ENCODE measurements at regions not wholly inside any gene's neighbourhood (a gene's known extent, or its start where the extent isn't known, plus 50 kb on each side); places are given as distances from the start of the nearest gene placed in this dataset.

DNA sequence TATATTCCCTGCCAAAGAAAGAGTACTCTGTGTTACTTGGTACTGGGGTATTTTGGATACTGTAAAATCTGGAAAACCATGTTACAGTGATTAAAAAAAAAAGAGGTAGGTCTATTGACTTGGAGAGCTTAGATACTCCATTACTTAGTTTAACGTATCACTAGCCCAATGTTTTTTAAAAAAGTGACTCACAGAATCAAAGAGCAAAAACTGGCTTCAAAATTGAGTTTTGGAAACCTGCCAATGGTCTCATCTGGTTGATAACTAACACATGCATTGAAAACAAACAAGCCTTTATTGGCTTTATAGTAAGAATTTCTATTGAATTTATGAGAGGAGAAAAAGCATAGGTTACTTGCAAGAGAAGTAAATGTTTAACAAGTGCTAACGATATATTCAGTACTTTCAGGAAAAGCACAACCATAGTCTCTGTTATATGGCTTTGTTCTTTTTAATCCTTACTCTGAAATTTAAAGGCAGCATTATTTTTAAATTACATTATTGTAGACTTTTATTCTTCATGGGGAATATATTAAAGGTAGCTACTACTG lies 563.3 kb upstream of the SORCS1 start:
- no peak for TF ChIP-seq EZH2 (IDR thresholded peaks at IDR 0.05; ENCODE audit: low read depth)
- TF ChIP-seq, protein P1, sequence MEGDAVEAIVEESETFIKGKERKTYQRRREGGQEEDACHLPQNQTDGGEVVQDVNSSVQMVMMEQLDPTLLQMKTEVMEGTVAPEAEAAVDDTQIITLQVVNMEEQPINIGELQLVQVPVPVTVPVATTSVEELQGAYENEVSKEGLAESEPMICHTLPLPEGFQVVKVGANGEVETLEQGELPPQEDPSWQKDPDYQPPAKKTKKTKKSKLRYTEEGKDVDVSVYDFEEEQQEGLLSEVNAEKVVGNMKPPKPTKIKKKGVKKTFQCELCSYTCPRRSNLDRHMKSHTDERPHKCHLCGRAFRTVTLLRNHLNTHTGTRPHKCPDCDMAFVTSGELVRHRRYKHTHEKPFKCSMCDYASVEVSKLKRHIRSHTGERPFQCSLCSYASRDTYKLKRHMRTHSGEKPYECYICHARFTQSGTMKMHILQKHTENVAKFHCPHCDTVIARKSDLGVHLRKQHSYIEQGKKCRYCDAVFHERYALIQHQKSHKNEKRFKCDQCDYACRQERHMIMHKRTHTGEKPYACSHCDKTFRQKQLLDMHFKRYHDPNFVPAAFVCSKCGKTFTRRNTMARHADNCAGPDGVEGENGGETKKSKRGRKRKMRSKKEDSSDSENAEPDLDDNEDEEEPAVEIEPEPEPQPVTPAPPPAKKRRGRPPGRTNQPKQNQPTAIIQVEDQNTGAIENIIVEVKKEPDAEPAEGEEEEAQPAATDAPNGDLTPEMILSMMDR (conservative IDR thresholded peaks at IDR 0.05), result no peak
- no peaks in the 10 kb centered on the region for H3K4me1 ChIP-seq (replicated peaks; ENCODE audit: insufficient read depth)
- ChIA-PET CTCF (no interaction called here), POLR2A (ENCODE audit: unreplicated experiment) (no interaction called here)
- no peaks in the 10 kb centered on the region for H3K36me3 ChIP-seq (ENCODE audit: low read depth)
- H3K4me3 ChIP-seq, result no peak overlapping the region
- H4K20me1 ChIP-seq (ENCODE audit: insufficient read depth), result no peaks in the 10 kb centered on the region
- intact Hi-C loops (cut with micrococcal nuclease; ENCODE audit: unreplicated experiment), result no loop called here
- no peak for DNase-seq
- H3K79me2 ChIP-seq (ENCODE audit: low read depth), result no peaks in the 10 kb centered on the region
- no peak overlapping the region for H3K4me2 ChIP-seq
- H3K27me3 ChIP-seq (ENCODE audit: insufficient read depth, low read depth), result no peaks in the 10 kb centered on the region
- no peak overlapping the region for H3K27ac ChIP-seq
- no peaks in the 10 kb centered on the region for H3K9me3 ChIP-seq (ENCODE audit: insufficient read depth, low read depth)
- BruUV-seq (replicated peaks), result no TSS peak
- no peaks in the 10 kb centered on the region for H3K9me2 ChIP-seq (ENCODE audit: insufficient read depth)
- no peak overlapping the region for H2AFZ ChIP-seq
- H3F3A ChIP-seq (ENCODE audit: insufficient read depth, low read depth), result no peaks in the 10 kb centered on the region

GRCh38 chr10:107718864-107719263 lies 554.4 kb upstream of the SORCS1 start:
- DNase-seq, result no peak
- Histone ChIP-seq H4K20me1 (ENCODE audit: insufficient read depth) (no peaks in the 10 kb centered on the region), H3K9me2 (ENCODE audit: insufficient read depth) (no peaks in the 10 kb centered on the region), H3K27ac (no peak overlapping the region), H3K9me3 (ENCODE audit: insufficient read depth, low read depth) (no peaks in the 10 kb centered on the region), H3K36me3 (ENCODE audit: low read depth) (no peaks in the 10 kb centered on the region), H3K4me2 (no peak overlapping the region), H3K4me3 (no peak overlapping the region), H3K79me2 (ENCODE audit: low read depth) (no peaks in the 10 kb centered on the region), H2AFZ (no peak overlapping the region), H3K27me3 (ENCODE audit: insufficient read depth, low read depth) (no peaks in the 10 kb centered on the region), H3K4me1 (replicated peaks; ENCODE audit: insufficient read depth) (no peaks in the 10 kb centered on the region), H3F3A (ENCODE audit: insufficient read depth, low read depth) (no peaks in the 10 kb centered on the region)
- no peak for TF ChIP-seq EZH2 (IDR thresholded peaks at IDR 0.05; ENCODE audit: low read depth)
- TF ChIP-seq, protein P1 (conservative IDR thresholded peaks at IDR 0.05), result no peak
- intact Hi-C loops (cut with micrococcal nuclease; ENCODE audit: unreplicated experiment), result no loop called here
- no TSS peak for BruUV-seq (replicated peaks)
- ChIA-PET CTCF (no interaction called here), POLR2A (ENCODE audit: unreplicated experiment) (no interaction called here)

GRCh38 chr10:107717046-107717445 lies 552.5 kb upstream of the SORCS1 start:
- no peaks in the 10 kb centered on the region for H3K79me2 ChIP-seq (ENCODE audit: low read depth)
- CTCF ChIA-PET, result no interaction called here
- no peaks in the 10 kb centered on the region for H3K27me3 ChIP-seq (ENCODE audit: insufficient read depth, low read depth)
- POLR2A ChIA-PET (ENCODE audit: unreplicated experiment), result no interaction called here
- H3K4me3 ChIP-seq, result no peak overlapping the region
- H3K27ac ChIP-seq, result no peak overlapping the region
- TF ChIP-seq EZH2 (IDR thresholded peaks at IDR 0.05; ENCODE audit: low read depth), result no peak
- TF ChIP-seq, protein P1 (conservative IDR thresholded peaks at IDR 0.05), result no peak
- no peaks in the 10 kb centered on the region for H3K36me3 ChIP-seq (ENCODE audit: low read depth)
- BruUV-seq (replicated peaks), result no TSS peak
- intact Hi-C loops (cut with micrococcal nuclease; ENCODE audit: unreplicated experiment), result no loop called here
- no peaks in the 10 kb centered on the region for H3K9me2 ChIP-seq (ENCODE audit: insufficient read depth)
- H4K20me1 ChIP-seq (ENCODE audit: insufficient read depth), result no peaks in the 10 kb centered on the region
- DNase-seq, result no peak
- no peaks in the 10 kb centered on the region for H3F3A ChIP-seq (ENCODE audit: insufficient read depth, low read depth)
- no peaks in the 10 kb centered on the region for H3K9me3 ChIP-seq (ENCODE audit: insufficient read depth, low read depth)
- no peaks in the 10 kb centered on the region for H3K4me1 ChIP-seq (replicated peaks; ENCODE audit: insufficient read depth)
- H2AFZ ChIP-seq, result no peak overlapping the region
- no peak overlapping the region for H3K4me2 ChIP-seq

Measured in PC-9 (cell line).